ACC112 (cell line): ENCODE measurements at regions not wholly inside any gene's neighbourhood (a gene's known extent, or its start where the extent isn't known, plus 50 kb on each side); places are given as distances from the start of the nearest gene placed in this dataset.

Source experiments
- H2AFZ ChIP-seq: fragments of 200-600 bp; sonication (generic); one replicate; pipeline ENCODE4 v1.6.0; 2017; ENCODE audit warnings: antibody characterized with exemption, low read length; ENCODE audit not compliant: unreplicated experiment
- H3K27ac ChIP-seq: fragments of 200-600 bp; sonication (generic); 2 replicates; pipeline ENCODE4 v1.5.1; 2014; ENCODE audit warnings: low read depth, mild to moderate bottlenecking, antibody characterized with exemption, low read length, moderate library complexity
- H3K27me3 ChIP-seq: fragments of 200-600 bp; sonication (generic); 2 replicates; pipeline ENCODE4 v1.6.1; 2014; ENCODE audit warnings: mild to moderate bottlenecking, antibody characterized with exemption, low read length, moderate library complexity, mixed read lengths; ENCODE audit not compliant: insufficient read depth
- H3K36me3 ChIP-seq: fragments of 200-600 bp; sonication (generic); 2 replicates; pipeline ENCODE4 v1.6.1; 2016; ENCODE audit warnings: mild to moderate bottlenecking, antibody characterized with exemption, low read length, moderate library complexity, mixed read lengths; ENCODE audit not compliant: insufficient read depth
- H3K4me1 ChIP-seq: fragments of 200-600 bp; sonication (generic); one replicate; pipeline ENCODE4 v1.6.1; 2016; ENCODE audit warnings: low read length, mixed read lengths; ENCODE audit not compliant: insufficient read depth, unreplicated experiment, control insufficient read depth
- H3K4me3 ChIP-seq: fragments of 200-600 bp; sonication (generic); 2 replicates; pipeline ENCODE4 v1.5.1; 2014; ENCODE audit warnings: mild to moderate bottlenecking, low read depth, low read length
- H3K79me2 ChIP-seq: fragments of 200-600 bp; sonication (generic); one replicate; pipeline ENCODE4 v1.6.0; 2016; ENCODE audit warnings: low read length; ENCODE audit not compliant: control insufficient read depth, unreplicated experiment, insufficient read depth

GRCh38 chr6:21710216-21710615, 116.7 kb downstream of the SOX4 start:
- H3K79me2 ChIP-seq: no peaks in the 10 kb centered on the region

GRCh38 chr6:21710908-21711627, 117.5 kb downstream of the SOX4 start:
- Histone ChIP-seq H3K27ac (no peak overlapping the region), H3K4me3 (no peak overlapping the region), H3K4me1 (no peaks in the 10 kb centered on the region), H3K36me3 (no peaks in the 10 kb centered on the region), H3K79me2 (no peaks in the 10 kb centered on the region), H2AFZ (no peak overlapping the region), H3K27me3 (no peaks in the 10 kb centered on the region)

More at GRCh38 chr6:21710216-21710615, 116.7 kb downstream of the SOX4 start:
- Histone ChIP-seq H3K27me3 (no peaks in the 10 kb centered on the region), H3K4me3 (no peak overlapping the region), H3K36me3 (no peaks in the 10 kb centered on the region), H3K27ac (no peak overlapping the region), H2AFZ (no peak overlapping the region), H3K4me1 (no peaks in the 10 kb centered on the region)

GRCh38 chr6:21712213-21712612, 118.7 kb downstream of the SOX4 start:
- Histone ChIP-seq H2AFZ (no peak overlapping the region), H3K36me3 (no peaks in the 10 kb centered on the region), H3K27ac (no peak overlapping the region), H3K79me2 (no peaks in the 10 kb centered on the region), H3K4me1 (no peaks in the 10 kb centered on the region), H3K27me3 (no peaks in the 10 kb centered on the region), H3K4me3 (no peak overlapping the region)

- H3K4me3 ChIP-seq: no peak overlapping the region
- no peaks in the 10 kb centered on the region for H3K36me3 ChIP-seq
- no peaks in the 10 kb centered on the region for H3K4me1 ChIP-seq
- no peaks in the 10 kb centered on the region for H3K79me2 ChIP-seq
- no peak overlapping the region for H3K27ac ChIP-seq
- H3K27me3 ChIP-seq: no peaks in the 10 kb centered on the region
- H2AFZ ChIP-seq: no peak overlapping the region
Observed at GRCh38 chr6:21713481-21713880, 119.9 kb downstream of the SOX4 start.

- H3K4me1 ChIP-seq: no peaks in the 10 kb centered on the region
- no peak overlapping the region for H3K4me3 ChIP-seq
- H3K36me3 ChIP-seq: no peaks in the 10 kb centered on the region
- no peak overlapping the region for H3K27ac ChIP-seq
- H2AFZ ChIP-seq: no peak overlapping the region
- no peaks in the 10 kb centered on the region for H3K27me3 ChIP-seq
- H3K79me2 ChIP-seq: no peaks in the 10 kb centered on the region
Observed at GRCh38 chr6:21715180-21715579, 121.6 kb downstream of the SOX4 start.

- H3K4me3 ChIP-seq: no peak overlapping the region
- H3K79me2 ChIP-seq: no peaks in the 10 kb centered on the region
- H3K4me1 ChIP-seq: no peaks in the 10 kb centered on the region
- H3K27ac ChIP-seq: no peak overlapping the region
- no peaks in the 10 kb centered on the region for H3K27me3 ChIP-seq
- no peaks in the 10 kb centered on the region for H3K36me3 ChIP-seq
- no peak overlapping the region for H2AFZ ChIP-seq
Observed at GRCh38 chr6:21722510-21722909, 129.0 kb downstream of the SOX4 start.

GRCh38 chr6:21726676-21727075, 133.1 kb downstream of the SOX4 start:
- H3K4me3 ChIP-seq: no peak overlapping the region
- H2AFZ ChIP-seq: no peak overlapping the region
- no peaks in the 10 kb centered on the region for H3K79me2 ChIP-seq
- no peak overlapping the region for H3K27ac ChIP-seq
- no peaks in the 10 kb centered on the region for H3K36me3 ChIP-seq
- H3K27me3 ChIP-seq: no peaks in the 10 kb centered on the region
- peaks cover 4% of the 10 kb centered on the region for H3K4me1 ChIP-seq

- H2AFZ ChIP-seq: no peak overlapping the region
- H3K36me3 ChIP-seq: no peaks in the 10 kb centered on the region
- no peaks in the 10 kb centered on the region for H3K27me3 ChIP-seq
- peaks cover 9% of the 10 kb centered on the region for H3K4me1 ChIP-seq
- H3K79me2 ChIP-seq: no peaks in the 10 kb centered on the region
- H3K27ac ChIP-seq: no peak overlapping the region
- no peak overlapping the region for H3K4me3 ChIP-seq
Observed at GRCh38 chr6:21728141-21728540, 134.6 kb downstream of the SOX4 start.

GRCh38 chr6:21729431-21729830, 135.9 kb downstream of the SOX4 start:
- peaks cover 9% of the 10 kb centered on the region for H3K4me1 ChIP-seq
- H2AFZ ChIP-seq: no peak overlapping the region
- no peak overlapping the region for H3K4me3 ChIP-seq
- H3K79me2 ChIP-seq: no peaks in the 10 kb centered on the region
- no peak overlapping the region for H3K27ac ChIP-seq
- H3K36me3 ChIP-seq: no peaks in the 10 kb centered on the region
- no peaks in the 10 kb centered on the region for H3K27me3 ChIP-seq

GRCh38 chr6:21730533-21730932, 137.0 kb downstream of the SOX4 start:
- Histone ChIP-seq H3K36me3 (no peaks in the 10 kb centered on the region), H3K27me3 (no peaks in the 10 kb centered on the region), H2AFZ (no peak overlapping the region), H3K4me3 (no peak overlapping the region), H3K27ac (no peak overlapping the region), H3K79me2 (no peaks in the 10 kb centered on the region), H3K4me1 (peaks cover 9% of the 10 kb centered on the region)

- Histone ChIP-seq H3K36me3 (no peaks in the 10 kb centered on the region), H3K4me1 (peaks cover 9% of the 10 kb centered on the region), H3K4me3 (no peak overlapping the region), H2AFZ (no peak overlapping the region), H3K27ac (no peak overlapping the region), H3K79me2 (no peaks in the 10 kb centered on the region), H3K27me3 (no peaks in the 10 kb centered on the region)
Observed at GRCh38 chr6:21731411-21732031, 138.0 kb downstream of the SOX4 start.
